H1 (cell line): ENCODE measurements at regions not wholly inside any gene's neighbourhood (a gene's known extent, or its start where the extent isn't known, plus 50 kb on each side); places are given as distances from the start of the nearest gene placed in this dataset.

Source experiments
- CTCF ChIA-PET: fragments of 300-600 bp; sonication (Branson Sonifier 250); formaldehyde crosslinking; loops from one replicate; lab custom pipeline; 2021; ENCODE audit not compliant: partially characterized antibody; lab: Charles Lee
- POLR2A ChIA-PET: fragments of 300-600 bp; sonication (Branson Sonifier 250); formaldehyde crosslinking; loops from one replicate; lab custom pipeline; 2021; ENCODE audit warnings: inconsistent platforms; ENCODE audit not compliant: partially characterized antibody; lab: Charles Lee
- DNase-seq, 2 experiments: peaks; one replicate each; pipeline versions ENCODE4 v3.0.0 to v3.0.0-alpha.2; 2010 to 2022; ENCODE audit warnings: low spot score in 2 of 2, low read depth in 1 of 2, mixed read lengths in 1 of 2
- FAIRE-seq: peaks from 2 replicates; lab custom pipeline; 2011; peaks lifted over from hg19 to GRCh38; lab: Jason Lieb, UNC
- H2AFZ ChIP-seq: 2 replicates; pipeline ENCODE4 v1.8.1; 2012; ENCODE audit warnings: low read length, inconsistent platforms
- H2AK5ac ChIP-seq: 2 replicates; pipeline ENCODE4 v1.6.1; 2013; ENCODE audit warnings: low read depth, low read length
- H2BK120ac ChIP-seq: replicated peaks from 2 replicates; pipeline ENCODE3; 2013; ENCODE audit warnings: low read depth, low read length, inconsistent platforms
- H2BK12ac ChIP-seq: 2 replicates; pipeline ENCODE4 v1.6.1; 2013; ENCODE audit warnings: low read depth, low read length
- H2BK15ac ChIP-seq: 2 replicates; pipeline ENCODE4 v1.6.1; 2013; ENCODE audit warnings: low read length
- H2BK20ac ChIP-seq: 2 replicates; pipeline ENCODE4 v1.6.1; 2013; ENCODE audit warnings: low read length
- H2BK5ac ChIP-seq: 2 replicates; pipeline ENCODE4 v1.6.1; 2013; ENCODE audit warnings: low read depth, low read length
- H3K14ac ChIP-seq: 2 replicates; pipeline ENCODE4 v1.6.1; 2013; ENCODE audit warnings: inconsistent platforms; ENCODE audit not compliant: insufficient read length
- H3K18ac ChIP-seq: 2 replicates; pipeline ENCODE4 v1.6.1; 2013; ENCODE audit warnings: low read length; ENCODE audit errors: extremely low read depth
- H3K23ac ChIP-seq: 2 replicates; pipeline ENCODE4 v1.6.1; 2013; ENCODE audit warnings: inconsistent platforms; ENCODE audit not compliant: insufficient read length
- H3K23me2 ChIP-seq: 2 replicates; pipeline ENCODE4 v1.6.1; 2013; ENCODE audit warnings: low read depth, low read length
- H3K27ac ChIP-seq: 2 replicates; pipeline ENCODE4 v1.6.1; 2011; ENCODE audit warnings: low read depth, low read length, inconsistent platforms
- H3K27me3 ChIP-seq, 4 experiments: replicated peaks in 1 of 4; 1 replicate in 1 of 4; 2 replicates in 3 of 4; pipeline versions ENCODE4 v1.6.1 to v1.8.1; 2011 to 2013; ENCODE audit warnings: low read length in 3 of 4, mild to moderate bottlenecking in 3 of 4, inconsistent platforms in 2 of 4, mixed read lengths in 2 of 4, moderate library complexity in 1 of 4; ENCODE audit not compliant: control insufficient read depth in 3 of 4, insufficient read depth in 3 of 4; ENCODE audit errors: extremely low read depth in 1 of 4
- H3K36me3 ChIP-seq, 4 experiments: 2 replicates each; pipeline versions ENCODE4 v1.6.1 to v1.8.1; 2011 to 2013; ENCODE audit warnings: mild to moderate bottlenecking in 4 of 4, low read length in 3 of 4, moderate library complexity in 2 of 4, control low read depth in 1 of 4, inconsistent platforms in 1 of 4; ENCODE audit not compliant: insufficient read depth in 4 of 4, control insufficient read depth in 2 of 4
- H3K4ac ChIP-seq: replicated peaks from 2 replicates; pipeline ENCODE3; 2013; ENCODE audit warnings: low read length, low read depth, mixed read lengths, inconsistent platforms; ENCODE audit not compliant: insufficient read length
- H3K4me1 ChIP-seq, 4 experiments: replicated peaks in 1 of 4; 1 replicate in 1 of 4; 2 replicates in 3 of 4; pipeline versions ENCODE4 v1.6.1 to v1.8.1; 2011 to 2013; ENCODE audit warnings: low read length in 3 of 4, inconsistent platforms in 2 of 4, mixed read lengths in 1 of 4; ENCODE audit not compliant: insufficient read depth in 4 of 4, control insufficient read depth in 3 of 4
- H3K4me2 ChIP-seq, 2 experiments: 2 replicates each; pipeline versions ENCODE4 v1.6.1 to v1.8.1; 2011 to 2013; ENCODE audit warnings: low read depth in 2 of 2, low read length in 2 of 2, control low read depth in 1 of 2, inconsistent platforms in 1 of 2, mild to moderate bottlenecking in 1 of 2; ENCODE audit not compliant: insufficient read depth in 1 of 2
- H3K4me3 ChIP-seq, 4 experiments: fragments of 200-600, 300-600 bp in 1 of 4; sonication (generic), shearing (Covaris generic), sonication (Bioruptor Twin) in 1 of 4; 2 replicates each; pipeline versions ENCODE4 v1.5.1 to v1.8.1; 2011 to 2016; ENCODE audit warnings: low read length in 4 of 4, low read depth in 3 of 4, control low read depth in 2 of 4, inconsistent platforms in 2 of 4, mild to moderate bottlenecking in 2 of 4, mixed read lengths in 1 of 4, moderate library complexity in 1 of 4; ENCODE audit not compliant: insufficient read depth in 2 of 4; ENCODE audit errors: extremely low read depth in 1 of 4
- H3K56ac ChIP-seq: replicated peaks from 2 replicates; pipeline ENCODE3; 2013; ENCODE audit warnings: low read depth, mild to moderate bottlenecking, mixed read lengths, low read length, inconsistent platforms; ENCODE audit not compliant: insufficient read length
- H3K79me1 ChIP-seq: 2 replicates; pipeline ENCODE4 v1.6.1; 2013; ENCODE audit warnings: low read depth, low read length, control low read depth
- H3K79me2 ChIP-seq, 2 experiments: 2 replicates each; pipeline versions ENCODE4 v1.6.1 to v1.8.1; 2012 to 2013; ENCODE audit warnings: low read length in 2 of 2, mild to moderate bottlenecking in 2 of 2, inconsistent platforms in 1 of 2; ENCODE audit not compliant: insufficient read depth in 2 of 2, control insufficient read depth in 1 of 2
- H3K9ac ChIP-seq, 4 experiments: replicated peaks in 1 of 4; 1 replicate in 1 of 4; 2 replicates in 3 of 4; pipeline versions ENCODE4 v1.6.1 to v1.8.1; 2011 to 2013; ENCODE audit warnings: low read depth in 3 of 4, low read length in 3 of 4, control low read depth in 2 of 4, mild to moderate bottlenecking in 2 of 4, moderate library complexity in 2 of 4, inconsistent platforms in 1 of 4; ENCODE audit errors: extremely low read depth in 1 of 4
- H3K9me3 ChIP-seq, 2 experiments: 2 replicates each; pipeline versions ENCODE4 v1.6.1 to v1.8.1; 2012 to 2013; ENCODE audit warnings: mild to moderate bottlenecking in 2 of 2, moderate library complexity in 2 of 2, control low read depth in 1 of 2, inconsistent platforms in 1 of 2, low read depth in 1 of 2, low read length in 1 of 2, mixed read lengths in 1 of 2; ENCODE audit not compliant: insufficient read depth in 2 of 2
- H4K20me1 ChIP-seq, 2 experiments: replicated peaks in 1 of 2; 2 replicates each; pipeline versions ENCODE3 to v1.8.1; 2011 to 2013; ENCODE audit warnings: inconsistent platforms in 2 of 2, low read length in 2 of 2, mild to moderate bottlenecking in 1 of 2; ENCODE audit not compliant: insufficient read depth in 2 of 2, control insufficient read depth in 1 of 2
- H4K5ac ChIP-seq: 2 replicates; pipeline ENCODE4 v1.6.1; 2013; ENCODE audit warnings: low read length, low read depth, mixed read lengths, inconsistent platforms; ENCODE audit not compliant: insufficient read length
- H4K8ac ChIP-seq: 2 replicates; pipeline ENCODE4 v1.8.0; 2013; ENCODE audit warnings: mild to moderate bottlenecking, moderate library complexity, low read length, inconsistent platforms; ENCODE audit not compliant: insufficient read depth; ENCODE audit errors: extremely low read depth
- H4K91ac ChIP-seq: replicated peaks from 2 replicates; pipeline ENCODE3; 2013; ENCODE audit warnings: low read length, mixed read lengths, inconsistent platforms; ENCODE audit not compliant: insufficient read length
- ASH2L ChIP-seq: fragments of 200-600, 300-600 bp; sonication (generic); IDR thresholded peaks from one replicate; pipeline ENCODE4 v1.7.1; 2017; ENCODE audit warnings: low read length
- KDM4A ChIP-seq: IDR thresholded peaks from one replicate; pipeline ENCODE4 v1.7.1; 2012; ENCODE audit warnings: low read depth, mild to moderate bottlenecking, moderate library complexity, low read length, inconsistent platforms; ENCODE audit not compliant: severe bottlenecking
- SIN3A ChIP-seq, 2 experiments: IDR thresholded peaks in 1 of 2; conservative IDR thresholded peaks in 1 of 2; 2 replicates each; pipeline ENCODE4 v1.6.1; 2011 to 2012; ENCODE audit warnings: low read length in 2 of 2, improper control_type of control experiment in 1 of 2, low read depth in 1 of 2, mild to moderate bottlenecking in 1 of 2
- SUZ12 ChIP-seq: fragments of 200-600 bp; sonication (generic); IDR thresholded peaks from 2 replicates; pipeline ENCODE4 v1.6.1; 2012; ENCODE audit warnings: mild to moderate bottlenecking, inconsistent platforms, low read length, moderate library complexity, mixed read lengths
- TAF1 ChIP-seq: IDR thresholded peaks from 2 replicates; pipeline ENCODE4 v1.6.1; 2011; ENCODE audit warnings: mild to moderate bottlenecking, low read depth, low read length
- TEAD4 ChIP-seq: IDR thresholded peaks from 2 replicates; pipeline ENCODE4 v1.6.1; 2012; ENCODE audit warnings: low read depth, low read length, inconsistent platforms, mixed read lengths
- WGBS, 2 experiments: shearing (Covaris generic) in 1 of 2; methylation state at CpG; one replicate each; pipeline versions ENCODE4 v1.1.6 to v1.1.7; 2013 to 2015; ENCODE audit warnings: low lambda C conversion rate in 2 of 2, mixed read lengths in 2 of 2, inconsistent platforms in 1 of 2, low coverage in 1 of 2, missing lambda C conversion rate in 1 of 2; ENCODE audit not compliant: insufficient replicate concordance in 2 of 2, insufficient coverage in 1 of 2, insufficient read length in 1 of 2; ENCODE audit errors: extremely low coverage in 1 of 2, missing lambda C conversion rate in 1 of 2; 5-methylcytosine and 5-hydroxymethylcytosine counted together

GRCh38 chr16:85357924-85358505 lies 245.7 kb upstream of the CIBAR2 start:
- 88% methylated on average over 16 of the region's 17 CpGs; no CpG with 5 or more reads in 1 of the 2 experiments for WGBS, 2 experiments
- no peaks in the 10 kb centered on the region; a peak in 1 of 7 replicates for H3K4me1 ChIP-seq
- no peak overlapping the region for H2BK120ac ChIP-seq
- H3K27me3 ChIP-seq: no peaks in the 10 kb centered on the region
- TF ChIP-seq TEAD4: no peak
- TF ChIP-seq SUZ12: no peak
- TF ChIP-seq TAF1: no peak
- TF ChIP-seq SIN3A (conservative IDR thresholded peaks at IDR 0.05 in 1 of 2, IDR thresholded peaks at IDR 0.05 in 1 of 2; ENCODE audit: low read depth in 1 of 2, low read length in 2 of 2): no peak
- no peak for TF ChIP-seq ASH2L
- no peak for TF ChIP-seq KDM4A
- TF ChIP-seq, all 59 proteins: peak for 0
- H3K14ac ChIP-seq: no peak overlapping the region
- H2BK12ac ChIP-seq: no peak overlapping the region
- H3K23ac ChIP-seq: no peak overlapping the region
- H4K8ac ChIP-seq: peak overlapping the region; percentile 31; the same call in 1 of the 2 replicates
- no peak overlapping the region for H2AFZ ChIP-seq
- H4K91ac ChIP-seq: no peak overlapping the region
- H2AK5ac ChIP-seq: 0 out of 2 replicates have a peak overlapping the region, but pooled peaks have one; percentile 39
- no peak overlapping the region for H2BK15ac ChIP-seq
- no peak overlapping the region for H3K56ac ChIP-seq
- no peak overlapping the region for H3K27ac ChIP-seq
- H3K9me3 ChIP-seq: peaks cover 4 to 5% of the 10 kb centered on the region in 2 experiments; a peak in 3 of 4 replicates
- H3K4me3 ChIP-seq: no peak overlapping the region
- H3K79me1 ChIP-seq: no peaks in the 10 kb centered on the region; the same call in 1 of the 2 replicates
- no peak overlapping the region for H3K18ac ChIP-seq
- ChIA-PET CTCF (interaction anchor here (0.9 to 11.6 kb wide), 8 partner anchors 8 to 394 kb away, joined by 3 to 177 read pairs (median 12); no protein-coding TSS in a partner anchor), POLR2A (interaction anchor here (1.0 kb wide), 1 partner anchor 11 kb away, joined by 3 read pairs; no protein-coding TSS in a partner anchor)
- H2BK20ac ChIP-seq: no peak overlapping the region
- DNase-seq (no peak), FAIRE-seq (no peak)
- no peaks in the 10 kb centered on the region for H3K79me2 ChIP-seq
- H3K9ac ChIP-seq: no peak overlapping the region
- H3K23me2 ChIP-seq: no peaks in the 10 kb centered on the region
- no peak overlapping the region for H3K4me2 ChIP-seq
- peaks cover 0 to 6% of the 10 kb centered on the region in 2 experiments for H4K20me1 ChIP-seq
- H3K4ac ChIP-seq: no peak overlapping the region
- H4K5ac ChIP-seq: no peak overlapping the region
- H3K36me3 ChIP-seq: no peaks in the 10 kb centered on the region
- no peak overlapping the region for H2BK5ac ChIP-seq
